Thyroid gland (tissue), 4 donors: ENCODE measurements at regions not wholly inside any gene's neighbourhood (a gene's known extent, or its start where the extent isn't known, plus 50 kb on each side); places are given as distances from the start of the nearest gene placed in this dataset.

Experiments used
- POLR2A ChIP-seq, 2 donors: fragments of 450-650 bp; IDR thresholded peaks; one replicate each; pipeline ENCODE4 v1.6.1; 2017; ENCODE audit warnings: antibody characterized with exemption in 2 of 2, mild to moderate bottlenecking in 2 of 2, moderate library complexity in 1 of 2
- TF ChIP-seq, protein P1 (sequence below), 6 experiments: fragments of 200-600 bp in 3 of 6; fragments of 450-650 bp in 3 of 6; sonication (generic) in 3 of 6; IDR thresholded peaks; one replicate each; pipeline ENCODE4 v1.5.1; 2016 to 2019; ENCODE audit warnings: antibody characterized with exemption in 6 of 6, mild to moderate bottlenecking in 2 of 6, inconsistent platforms in 1 of 6, moderate library complexity in 1 of 6

GRCh38 chr20:52076164-52076563, 115.4 kb downstream of the ZFP64 start:
- TF ChIP-seq, protein P1, sequence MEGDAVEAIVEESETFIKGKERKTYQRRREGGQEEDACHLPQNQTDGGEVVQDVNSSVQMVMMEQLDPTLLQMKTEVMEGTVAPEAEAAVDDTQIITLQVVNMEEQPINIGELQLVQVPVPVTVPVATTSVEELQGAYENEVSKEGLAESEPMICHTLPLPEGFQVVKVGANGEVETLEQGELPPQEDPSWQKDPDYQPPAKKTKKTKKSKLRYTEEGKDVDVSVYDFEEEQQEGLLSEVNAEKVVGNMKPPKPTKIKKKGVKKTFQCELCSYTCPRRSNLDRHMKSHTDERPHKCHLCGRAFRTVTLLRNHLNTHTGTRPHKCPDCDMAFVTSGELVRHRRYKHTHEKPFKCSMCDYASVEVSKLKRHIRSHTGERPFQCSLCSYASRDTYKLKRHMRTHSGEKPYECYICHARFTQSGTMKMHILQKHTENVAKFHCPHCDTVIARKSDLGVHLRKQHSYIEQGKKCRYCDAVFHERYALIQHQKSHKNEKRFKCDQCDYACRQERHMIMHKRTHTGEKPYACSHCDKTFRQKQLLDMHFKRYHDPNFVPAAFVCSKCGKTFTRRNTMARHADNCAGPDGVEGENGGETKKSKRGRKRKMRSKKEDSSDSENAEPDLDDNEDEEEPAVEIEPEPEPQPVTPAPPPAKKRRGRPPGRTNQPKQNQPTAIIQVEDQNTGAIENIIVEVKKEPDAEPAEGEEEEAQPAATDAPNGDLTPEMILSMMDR (IDR thresholded peaks at IDR 0.05), result no peak
- no peak for TF ChIP-seq POLR2A (IDR thresholded peaks at IDR 0.05)
